ENCODE measurements at regions not wholly inside any gene's neighbourhood (a gene's known extent, or its start where the extent isn't known, plus 50 kb on each side); places are given as distances from the start of the nearest gene placed in this dataset.
A peak's percentile ranks its signal among the peaks of the same experiment; 100 is the strongest.

DNA sequence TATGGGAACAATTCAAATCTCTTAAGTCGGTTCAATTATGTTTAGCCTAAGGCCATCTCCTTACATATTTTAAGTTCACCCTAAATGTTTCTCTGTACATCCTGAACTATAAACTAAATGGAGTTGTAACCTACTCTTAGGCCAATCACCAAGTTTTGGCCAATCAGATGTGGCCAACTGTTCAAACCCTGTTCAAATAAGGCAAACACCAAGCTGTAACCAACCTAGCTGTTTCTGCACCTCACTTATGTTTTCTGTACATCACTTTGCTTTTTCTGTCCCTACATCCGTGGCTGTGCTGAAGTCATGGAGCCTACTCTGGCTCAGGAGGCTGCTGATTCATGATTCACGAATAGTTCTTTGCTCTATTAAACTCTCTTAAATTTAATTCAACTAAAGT lies 165.3 kb downstream of the GASK1B start:
- no peak for DNase-seq

GRCh38 chr4:158006990-158007389 lies 165.8 kb downstream of the GASK1B start:
- no peak for DNase-seq

- no peak for DNase-seq
Observed at GRCh38 chr4:158005021-158005420, 167.8 kb downstream of the GASK1B start.

DNA sequence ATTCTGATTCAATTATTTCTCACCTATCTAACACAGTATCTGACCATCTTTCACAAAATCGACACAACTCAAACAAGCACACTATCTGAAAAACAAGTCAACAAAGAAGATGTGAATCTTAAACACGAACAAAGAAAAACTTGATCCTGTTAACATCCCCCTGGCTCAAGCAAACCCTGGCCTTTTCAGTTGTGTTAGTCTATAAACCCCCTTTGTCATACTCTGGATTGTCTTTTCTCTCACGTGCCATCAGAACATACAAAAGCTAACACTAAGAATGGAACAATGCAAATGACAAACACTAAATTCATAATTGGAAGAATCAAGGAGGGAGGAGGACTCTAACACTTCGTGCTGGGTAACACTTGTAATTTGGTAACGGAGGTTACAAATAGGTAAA lies 168.7 kb downstream of the GASK1B start:
- DNase-seq = no peak

DNA sequence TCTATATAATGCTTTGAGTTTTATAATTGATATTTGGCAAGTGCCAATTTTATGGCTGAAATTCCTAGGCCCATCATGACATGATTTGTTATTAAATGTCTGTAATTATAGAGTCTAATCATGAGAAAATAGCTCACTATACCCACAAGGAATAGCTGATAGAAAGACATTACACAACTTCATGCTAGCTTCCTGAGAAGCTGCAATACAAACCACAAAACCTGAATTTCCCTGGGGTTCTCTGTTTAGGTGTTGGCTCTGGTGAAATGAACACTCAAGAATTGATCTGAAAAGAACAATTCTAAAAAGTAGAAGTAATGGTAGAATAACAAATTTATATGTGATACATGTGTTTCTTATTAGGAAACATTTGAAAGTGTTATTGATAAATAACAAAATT lies 169.6 kb downstream of the GASK1B start:
- DNase-seq = no peak

DNA sequence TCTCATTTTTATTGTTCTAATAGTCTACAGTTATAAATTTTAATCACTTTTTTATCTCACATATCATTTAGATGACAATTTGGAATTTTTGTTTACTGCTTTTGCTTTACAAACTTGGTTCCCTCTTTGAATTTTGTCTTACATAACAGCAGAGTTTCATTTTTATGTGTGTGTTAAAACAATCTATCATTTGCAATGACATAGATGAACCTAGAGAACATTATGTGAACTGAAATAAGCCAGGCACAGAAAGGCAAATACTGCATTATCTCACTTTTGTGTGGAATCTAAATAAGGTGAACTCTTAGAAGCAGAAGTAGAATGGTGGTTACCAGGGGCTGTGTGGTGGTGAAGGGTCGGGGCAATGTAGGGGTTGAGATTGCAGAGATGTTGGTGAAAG lies 170.7 kb downstream of the GASK1B start:
- DNase-seq = no peak

DNA sequence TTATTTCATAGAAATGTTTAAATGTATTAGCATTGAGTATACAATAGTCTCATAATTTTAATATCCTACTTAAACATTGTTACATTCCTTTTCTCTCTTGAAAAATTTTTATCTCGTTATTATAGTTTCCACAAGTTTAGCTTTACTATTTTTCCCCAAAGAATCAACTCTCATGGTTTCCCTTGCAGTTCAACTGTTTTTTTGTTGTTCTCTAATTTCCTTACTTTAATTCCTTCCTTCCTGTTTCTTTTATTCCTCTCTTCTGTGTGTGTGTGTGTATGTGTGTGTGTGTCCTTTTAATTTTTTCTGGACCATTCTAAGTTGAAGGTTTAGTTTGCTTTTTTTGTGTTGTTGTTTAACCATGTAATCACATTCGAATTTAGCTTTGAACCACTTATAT lies 171.1 kb downstream of the GASK1B start:
- DNase-seq = no peak

GRCh38 chr4:157999723-158000122 lies 173.1 kb downstream of the GASK1B start:
- no peak for DNase-seq

GRCh38 chr4:157997296-157997695 lies 175.5 kb downstream of the GASK1B start:
- no peak for DNase-seq

- no peak for DNase-seq
Observed at GRCh38 chr4:157996061-157997028, 176.5 kb downstream of the GASK1B start.

- peak; percentile 18 for DNase-seq
Observed at GRCh38 chr4:157994863-157995262, 178.0 kb downstream of the GASK1B start.

- peak; percentile 11 for DNase-seq
Observed at GRCh38 chr4:157992948-157993839, 179.6 kb downstream of the GASK1B start.

DNA sequence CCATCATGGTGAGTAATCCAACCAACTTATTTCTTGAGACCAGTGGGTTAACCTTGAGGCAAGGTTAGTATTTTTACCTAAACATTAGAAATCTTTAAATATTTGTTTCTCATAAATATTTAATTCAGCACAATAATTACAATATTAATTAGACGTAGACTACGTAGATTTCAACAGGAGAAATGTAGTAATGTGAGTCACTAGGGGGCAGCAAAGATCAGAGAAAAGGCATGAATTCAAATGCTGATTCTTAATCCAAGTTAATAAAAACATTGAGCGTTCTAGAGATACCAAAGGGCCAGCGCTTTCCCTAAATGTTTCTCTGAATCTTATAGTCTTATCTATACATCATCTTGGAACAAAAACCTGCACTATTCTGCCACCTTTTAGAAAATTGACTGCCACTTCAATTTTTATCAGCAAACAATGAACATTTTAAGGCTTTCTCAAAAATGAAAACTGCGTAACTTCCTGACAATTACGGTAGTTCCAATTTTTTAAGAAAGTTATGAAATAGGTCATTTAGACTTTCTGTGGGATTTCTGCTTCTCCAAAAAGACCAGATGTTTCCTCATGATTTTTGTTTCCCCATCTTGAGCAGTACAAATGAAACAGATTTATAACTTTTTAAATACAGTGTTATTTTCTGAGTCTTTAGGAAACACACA lies 180.7 kb downstream of the GASK1B start:
- DNase-seq = peak; percentile 67

DNA sequence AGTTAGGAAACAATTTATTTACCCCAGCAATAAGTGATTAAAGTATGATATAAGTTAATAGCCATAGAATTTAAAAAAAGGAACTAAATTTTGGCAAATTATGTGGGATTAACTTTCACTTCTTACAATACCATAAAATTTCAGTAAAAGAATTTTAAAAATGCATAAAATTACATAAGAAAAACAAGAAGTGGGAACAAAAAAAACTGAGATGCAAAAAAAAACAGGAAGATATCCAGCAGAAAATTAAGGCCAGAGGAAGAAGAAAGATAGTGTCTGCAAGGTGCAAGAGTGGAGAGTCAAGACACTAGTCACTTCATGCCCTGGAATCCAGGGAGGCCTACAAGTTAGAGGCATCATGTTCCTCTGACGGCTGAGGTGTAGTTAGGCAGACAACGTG lies 184.2 kb downstream of the GASK1B start:
- DNase-seq = no peak

DNA sequence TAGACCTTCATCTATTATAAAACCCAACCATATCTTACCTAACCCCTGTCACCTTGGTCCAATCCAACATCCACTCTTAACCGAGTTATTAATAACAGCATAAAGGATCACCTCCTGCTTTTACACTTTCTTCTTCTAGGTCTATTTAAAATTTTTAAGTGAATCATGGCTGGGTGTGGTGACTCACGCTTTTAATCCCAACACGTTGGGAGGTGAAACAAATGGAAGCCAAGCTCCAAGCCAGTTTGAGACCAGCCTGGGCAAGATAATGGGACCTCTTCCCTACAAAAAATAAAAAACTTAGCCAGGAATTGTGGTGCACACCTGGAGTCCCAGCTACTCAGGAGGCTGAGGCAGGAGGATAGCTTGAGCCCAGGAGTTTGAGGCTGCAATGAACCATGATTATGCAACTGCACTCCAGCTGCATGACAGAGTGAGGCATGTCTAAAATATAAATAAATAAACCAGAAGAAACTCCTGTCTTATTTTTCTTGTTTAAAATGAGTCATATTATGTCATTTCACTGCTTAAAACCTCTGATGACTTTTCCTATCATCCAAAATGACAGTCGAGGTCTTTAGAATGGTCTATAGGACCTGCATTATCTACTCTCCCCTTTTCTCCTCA lies 188.4 kb downstream of the GASK1B start:
- DNase-seq = no peak

DNA sequence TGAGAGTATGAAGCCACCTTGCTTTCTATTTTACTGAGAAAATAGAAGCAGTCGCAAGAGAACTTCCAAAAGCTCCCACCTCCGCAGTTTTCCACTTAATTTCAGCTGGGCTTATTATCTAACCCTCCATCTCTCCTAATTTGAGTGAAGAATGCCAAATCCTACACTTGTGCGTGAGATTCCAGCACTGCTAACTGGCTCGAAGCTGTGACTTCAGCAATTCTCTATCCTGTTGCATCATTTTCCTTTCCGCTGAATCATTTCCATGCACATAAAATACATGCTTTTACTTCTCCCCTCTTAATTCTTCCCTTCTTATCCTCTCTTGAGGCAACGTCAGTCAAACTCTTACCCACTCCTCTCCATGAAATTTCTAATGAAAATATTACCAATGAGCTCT lies 189.5 kb downstream of the GASK1B start:
- no peak for DNase-seq

GRCh38 chr4:157980158-157980557 lies 192.7 kb downstream of the GASK1B start:
- no peak for DNase-seq

DNA sequence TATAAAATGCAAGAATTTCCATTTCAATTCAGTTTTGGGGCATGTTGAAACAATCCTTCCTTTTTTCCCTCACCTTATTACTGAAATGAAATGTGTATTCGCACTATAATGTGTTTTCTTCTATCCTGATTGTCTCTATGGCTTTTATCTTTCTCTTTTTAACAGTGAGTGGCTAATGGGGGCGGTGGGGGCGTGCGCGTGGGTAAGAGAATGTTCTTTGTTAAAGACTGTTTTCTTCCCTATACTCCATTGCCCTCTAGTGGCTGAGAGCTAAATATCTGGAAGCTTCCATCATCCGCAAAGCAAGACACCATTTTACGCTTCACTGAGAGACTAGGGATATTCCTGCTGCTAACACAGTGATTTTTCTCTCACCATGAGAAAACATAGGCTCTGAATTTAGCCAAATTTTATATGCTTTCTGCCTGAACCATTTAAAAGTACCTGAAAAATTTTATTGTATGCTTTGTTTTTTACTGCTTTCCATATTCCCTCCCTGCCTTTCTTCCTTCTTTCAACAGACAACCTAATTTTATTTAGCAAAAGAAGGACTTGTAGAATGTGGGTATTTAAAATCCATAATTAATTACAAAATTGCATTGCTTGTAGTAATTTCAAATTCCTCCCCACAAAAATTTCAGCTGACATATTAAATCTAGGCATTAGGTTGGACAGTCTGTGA lies 194.0 kb downstream of the GASK1B start:
- DNase-seq = peak; percentile 83

GRCh38 chr4:157977086-157977485 lies 195.7 kb downstream of the GASK1B start:
- DNase-seq = no peak

GRCh38 chr4:157973297-157973696 lies 199.5 kb downstream of the GASK1B start:
- DNase-seq = no peak

DNA sequence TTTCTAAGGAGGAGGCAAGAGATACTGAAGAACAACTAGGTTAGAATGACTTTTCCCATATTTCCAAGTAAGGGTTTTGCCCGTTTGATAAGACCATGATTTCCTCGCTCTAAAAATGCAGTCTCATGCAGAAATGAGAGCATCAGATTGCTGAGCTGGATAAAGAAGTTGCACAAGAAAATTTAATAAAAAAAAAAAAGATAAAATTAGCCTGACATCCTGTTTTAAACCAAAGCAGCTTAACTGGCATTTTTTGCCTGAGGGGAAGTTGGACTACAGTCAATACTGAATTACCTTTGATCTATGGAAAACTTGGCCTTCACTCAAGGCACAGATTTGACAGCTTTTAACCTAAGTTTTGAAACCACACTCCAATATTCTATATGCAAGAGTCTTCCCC lies 208.4 kb downstream of the GASK1B start:
- no peak for DNase-seq

All from NCI-H146 (cell line).